Cardiac muscle cell (in vitro differentiated cells and primary cell): ENCODE measurements at regions not wholly inside any gene's neighbourhood (a gene's known extent, or its start where the extent isn't known, plus 50 kb on each side); places are given as distances from the start of the nearest gene placed in this dataset.

ENCODE experiments used
- DNase-seq, 2 donors: peaks; one replicate each; pipeline versions ENCODE4 v3.0.0 to v3.0.0-alpha.2; 2010 to 2017; ENCODE audit warnings: low read depth in 1 of 2, low spot score in 1 of 2
- H3K27ac ChIP-seq: fragments of 200-600 bp; sonication (generic); 2 replicates; pipeline ENCODE4 v1.5.1; 2016
- H3K27me3 ChIP-seq: fragments of 200-600 bp; sonication (generic); 2 replicates; pipeline ENCODE4 v1.6.0; 2016; ENCODE audit warnings: control low read depth
- H3K36me3 ChIP-seq: fragments of 200-600 bp; sonication (generic); 2 replicates; pipeline ENCODE4 v1.5.1; 2016; ENCODE audit warnings: control low read depth
- H3K4me1 ChIP-seq: fragments of 200-600 bp; sonication (generic); 2 replicates; pipeline ENCODE4 v1.8.1; 2017; ENCODE audit warnings: low read depth, mild to moderate bottlenecking, mixed run types
- H3K4me3 ChIP-seq: fragments of 200-600 bp; sonication (generic); 2 replicates; pipeline ENCODE4 v1.5.1; 2016; ENCODE audit warnings: mild to moderate bottlenecking
- H3K9me3 ChIP-seq: fragments of 200-600 bp; sonication (generic); 2 replicates; pipeline ENCODE4 v1.5.1; 2017; ENCODE audit warnings: low read depth, mild to moderate bottlenecking, control low read depth
- CTCF ChIP-seq: IDR thresholded peaks from 2 replicates; pipeline ENCODE4 v1.5.1; 2012; ENCODE audit warnings: low read depth, mild to moderate bottlenecking, low read length

DNA sequence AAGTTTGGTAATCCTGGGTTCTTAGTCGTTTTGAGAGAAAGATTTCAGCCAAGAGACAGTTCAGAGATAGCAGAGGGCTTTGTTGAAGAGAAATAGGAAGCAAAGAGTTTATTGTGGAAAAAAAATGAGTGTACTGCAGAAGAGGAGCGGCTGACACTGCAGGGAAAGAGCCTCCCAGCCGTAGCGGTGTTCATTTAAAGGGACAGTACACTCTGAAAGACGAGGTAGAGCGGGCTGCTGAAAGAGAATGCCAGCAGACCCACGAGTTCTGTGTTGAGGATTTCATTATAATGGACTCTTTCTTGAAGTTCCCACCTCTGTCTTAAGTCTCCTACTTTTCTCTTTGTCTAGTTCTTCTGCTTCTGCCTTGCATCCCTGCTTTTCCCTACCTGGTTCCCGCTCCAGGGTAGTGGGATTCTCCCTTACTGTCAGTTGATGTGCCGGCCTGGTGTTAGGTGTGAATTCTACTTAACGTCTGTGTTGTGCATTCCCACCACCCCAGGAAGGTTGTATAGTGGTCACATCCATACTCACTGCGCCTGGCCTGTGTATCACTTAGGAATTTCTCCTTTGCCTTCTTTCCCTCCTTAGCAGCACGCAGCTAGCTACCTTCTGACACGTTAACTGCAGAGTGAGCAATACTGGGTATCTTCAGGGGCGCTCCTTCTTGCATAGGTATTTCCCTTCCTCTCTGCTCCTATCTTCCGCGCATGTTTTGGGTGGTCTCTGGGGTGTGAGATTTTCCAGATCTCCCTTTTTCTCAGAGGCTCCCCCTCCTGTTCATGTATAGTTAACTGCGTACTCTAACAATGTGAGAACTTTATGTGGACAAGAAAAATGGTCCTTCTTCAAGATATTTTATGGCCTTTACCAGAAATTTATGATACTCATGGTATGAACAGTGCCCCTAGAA is 164.5 kb downstream of the PTH2R start:
- Histone ChIP-seq H3K4me3 (no peak overlapping the region), H3K9me3 (no peaks in the 10 kb centered on the region), H3K27me3 (no peaks in the 10 kb centered on the region), H3K27ac (no peak overlapping the region), H3K4me1 (peaks cover 7% of the 10 kb centered on the region), H3K36me3 (no peaks in the 10 kb centered on the region)
- no peak for TF ChIP-seq CTCF
- DNase-seq = no peak

DNA sequence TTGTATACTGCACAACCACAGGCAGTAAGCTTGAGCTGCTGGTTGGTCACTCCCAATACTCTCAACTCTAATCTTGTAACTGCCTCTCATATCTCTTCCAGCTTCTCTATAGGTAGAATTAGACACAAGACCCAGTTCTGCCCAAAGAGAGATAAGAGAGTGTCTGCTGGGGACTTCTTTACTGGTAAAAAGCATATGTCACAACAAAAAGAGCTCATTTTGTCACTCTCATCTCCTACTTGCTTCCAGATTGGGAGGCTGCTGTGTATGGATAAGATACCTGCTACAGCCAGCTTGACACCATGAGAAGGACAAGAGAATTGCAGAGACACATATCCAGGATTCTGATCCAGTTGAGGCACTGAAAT is 165.2 kb downstream of the PTH2R start:
- DNase-seq = no peak
- H3K4me3 ChIP-seq = no peak overlapping the region

DNA sequence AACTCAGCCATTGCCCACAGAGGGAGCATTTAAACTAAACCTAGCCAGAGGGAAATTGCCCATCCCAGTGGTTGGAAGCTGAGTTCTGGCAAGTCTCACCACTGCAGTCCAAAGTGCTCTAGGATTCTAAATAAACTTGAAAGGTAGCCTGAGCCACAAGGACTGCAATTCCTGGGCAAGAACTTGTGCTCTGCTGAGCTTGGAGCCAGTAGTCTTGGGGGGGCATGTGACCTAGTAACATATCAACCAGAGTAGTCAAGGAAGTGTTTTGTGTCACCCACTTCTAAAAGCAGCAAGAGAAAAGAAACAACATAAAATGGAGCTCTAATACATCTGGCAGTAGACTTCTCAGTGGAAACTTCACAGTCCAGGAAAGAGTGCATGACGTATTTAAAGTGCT is 167.0 kb downstream of the PTH2R start:
- Histone ChIP-seq H3K27me3 (no peaks in the 10 kb centered on the region), H3K4me1 (peaks cover 7% of the 10 kb centered on the region), H3K9me3 (no peaks in the 10 kb centered on the region), H3K27ac (no peak overlapping the region), H3K36me3 (no peaks in the 10 kb centered on the region), H3K4me3 (no peak overlapping the region)
- peak in 1 of 2 donors; percentile 12 for DNase-seq
- no peak for TF ChIP-seq CTCF

More for the DNA sequence above, 165.2 kb downstream of the PTH2R start:
- no peaks in the 10 kb centered on the region for H3K36me3 ChIP-seq
- H3K4me1 ChIP-seq = peaks cover 7% of the 10 kb centered on the region
- no peak for TF ChIP-seq CTCF
- H3K27ac ChIP-seq = no peak overlapping the region
- H3K27me3 ChIP-seq = no peaks in the 10 kb centered on the region
- H3K9me3 ChIP-seq = no peaks in the 10 kb centered on the region

GRCh38 chr2:208579678-208580077 is 173.1 kb downstream of the PTH2R start:
- Histone ChIP-seq H3K36me3 (no peaks in the 10 kb centered on the region), H3K27me3 (no peaks in the 10 kb centered on the region), H3K4me3 (no peak overlapping the region), H3K4me1 (no peaks in the 10 kb centered on the region), H3K27ac (no peak overlapping the region), H3K9me3 (no peaks in the 10 kb centered on the region)
- no peak for TF ChIP-seq CTCF
- DNase-seq = no peak

GRCh38 chr2:208584378-208584985 is 177.9 kb downstream of the PTH2R start:
- no peaks in the 10 kb centered on the region for H3K36me3 ChIP-seq
- H3K4me1 ChIP-seq = no peaks in the 10 kb centered on the region
- no peak overlapping the region for H3K27ac ChIP-seq
- H3K4me3 ChIP-seq = no peak overlapping the region
- H3K27me3 ChIP-seq = no peaks in the 10 kb centered on the region
- no peak for TF ChIP-seq CTCF
- H3K9me3 ChIP-seq = no peaks in the 10 kb centered on the region
- DNase-seq = no peak
